ENCODE measurements at regions not wholly inside any gene's neighbourhood (a gene's known extent, or its start where the extent isn't known, plus 50 kb on each side); places are given as distances from the start of the nearest gene placed in this dataset.

DNA sequence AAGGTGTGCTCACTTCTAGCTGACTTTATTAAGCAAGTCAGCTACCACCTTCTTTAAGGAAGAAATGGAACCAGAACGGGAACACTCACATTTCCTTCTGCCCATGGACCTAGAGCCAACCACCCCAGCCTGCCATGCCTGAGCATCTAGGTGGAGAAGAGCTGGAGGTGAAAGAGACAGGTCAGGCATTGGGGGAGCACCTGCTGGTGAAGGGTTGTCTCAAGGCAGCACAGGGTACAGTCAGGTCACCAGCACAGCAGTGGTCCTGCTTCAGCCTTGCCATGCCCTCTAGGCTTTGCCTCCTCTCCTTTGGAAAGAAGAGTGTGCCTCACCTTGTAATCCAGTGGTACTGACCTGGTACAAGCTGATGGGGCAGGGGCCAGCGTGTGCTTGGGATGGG, 107.9 kb downstream of the KCNF1 start:
- Histone ChIP-seq H3F3A (replicated peaks; ENCODE audit: low read depth) (no peaks in the 10 kb centered on the region), H2AFZ (no peak overlapping the region), H3K79me2 (replicated peaks; ENCODE audit: insufficient read depth) (no peaks in the 10 kb centered on the region), H3K9me2 (ENCODE audit: insufficient read depth) (no peaks in the 10 kb centered on the region), H4K20me1 (replicated peaks; ENCODE audit: insufficient read depth) (no peaks in the 10 kb centered on the region), H3K27ac (ENCODE audit: low read depth) (no peak overlapping the region), H3K27me3 (ENCODE audit: insufficient read depth) (no peaks in the 10 kb centered on the region), H3K4me1 (ENCODE audit: insufficient read depth) (peaks cover 5% of the 10 kb centered on the region; the same call in 1 of the 2 replicates), H3K36me3 (ENCODE audit: insufficient read depth) (no peaks in the 10 kb centered on the region), H3K4me2 (no peak overlapping the region), H3K4me3 (no peak overlapping the region)
- ATAC-seq = no peak
- TF ChIP-seq ZNF114 (CRISPR knock-in tag; IDR thresholded peaks at IDR 0.05) = no peak
- TF ChIP-seq, protein P1, sequence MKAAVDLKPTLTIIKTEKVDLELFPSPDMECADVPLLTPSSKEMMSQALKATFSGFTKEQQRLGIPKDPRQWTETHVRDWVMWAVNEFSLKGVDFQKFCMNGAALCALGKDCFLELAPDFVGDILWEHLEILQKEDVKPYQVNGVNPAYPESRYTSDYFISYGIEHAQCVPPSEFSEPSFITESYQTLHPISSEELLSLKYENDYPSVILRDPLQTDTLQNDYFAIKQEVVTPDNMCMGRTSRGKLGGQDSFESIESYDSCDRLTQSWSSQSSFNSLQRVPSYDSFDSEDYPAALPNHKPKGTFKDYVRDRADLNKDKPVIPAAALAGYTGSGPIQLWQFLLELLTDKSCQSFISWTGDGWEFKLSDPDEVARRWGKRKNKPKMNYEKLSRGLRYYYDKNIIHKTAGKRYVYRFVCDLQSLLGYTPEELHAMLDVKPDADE (IDR thresholded peaks at IDR 0.05) = no peak
- TF ChIP-seq ZNF331 (CRISPR knock-in tag; IDR thresholded peaks at IDR 0.05; ENCODE audit: low read depth) = no peak
- no peak for TF ChIP-seq NANOG (IDR thresholded peaks at IDR 0.05; ENCODE audit: borderline replicate concordance)
- no peak for TF ChIP-seq STAT1 (IDR thresholded peaks at IDR 0.05; ENCODE audit: unreplicated experiment)
- TF ChIP-seq JUNB (IDR thresholded peaks at IDR 0.05; ENCODE audit: unreplicated experiment) = no peak
- no peak for TF ChIP-seq CREB1 (CRISPR knock-in tag; IDR thresholded peaks at IDR 0.05; ENCODE audit: low read depth)
- TF ChIP-seq, protein P2, sequence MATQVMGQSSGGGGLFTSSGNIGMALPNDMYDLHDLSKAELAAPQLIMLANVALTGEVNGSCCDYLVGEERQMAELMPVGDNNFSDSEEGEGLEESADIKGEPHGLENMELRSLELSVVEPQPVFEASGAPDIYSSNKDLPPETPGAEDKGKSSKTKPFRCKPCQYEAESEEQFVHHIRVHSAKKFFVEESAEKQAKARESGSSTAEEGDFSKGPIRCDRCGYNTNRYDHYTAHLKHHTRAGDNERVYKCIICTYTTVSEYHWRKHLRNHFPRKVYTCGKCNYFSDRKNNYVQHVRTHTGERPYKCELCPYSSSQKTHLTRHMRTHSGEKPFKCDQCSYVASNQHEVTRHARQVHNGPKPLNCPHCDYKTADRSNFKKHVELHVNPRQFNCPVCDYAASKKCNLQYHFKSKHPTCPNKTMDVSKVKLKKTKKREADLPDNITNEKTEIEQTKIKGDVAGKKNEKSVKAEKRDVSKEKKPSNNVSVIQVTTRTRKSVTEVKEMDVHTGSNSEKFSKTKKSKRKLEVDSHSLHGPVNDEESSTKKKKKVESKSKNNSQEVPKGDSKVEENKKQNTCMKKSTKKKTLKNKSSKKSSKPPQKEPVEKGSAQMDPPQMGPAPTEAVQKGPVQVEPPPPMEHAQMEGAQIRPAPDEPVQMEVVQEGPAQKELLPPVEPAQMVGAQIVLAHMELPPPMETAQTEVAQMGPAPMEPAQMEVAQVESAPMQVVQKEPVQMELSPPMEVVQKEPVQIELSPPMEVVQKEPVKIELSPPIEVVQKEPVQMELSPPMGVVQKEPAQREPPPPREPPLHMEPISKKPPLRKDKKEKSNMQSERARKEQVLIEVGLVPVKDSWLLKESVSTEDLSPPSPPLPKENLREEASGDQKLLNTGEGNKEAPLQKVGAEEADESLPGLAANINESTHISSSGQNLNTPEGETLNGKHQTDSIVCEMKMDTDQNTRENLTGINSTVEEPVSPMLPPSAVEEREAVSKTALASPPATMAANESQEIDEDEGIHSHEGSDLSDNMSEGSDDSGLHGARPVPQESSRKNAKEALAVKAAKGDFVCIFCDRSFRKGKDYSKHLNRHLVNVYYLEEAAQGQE (IDR thresholded peaks at IDR 0.05; ENCODE audit: unreplicated experiment) = no peak
- TF ChIP-seq, protein P3, sequence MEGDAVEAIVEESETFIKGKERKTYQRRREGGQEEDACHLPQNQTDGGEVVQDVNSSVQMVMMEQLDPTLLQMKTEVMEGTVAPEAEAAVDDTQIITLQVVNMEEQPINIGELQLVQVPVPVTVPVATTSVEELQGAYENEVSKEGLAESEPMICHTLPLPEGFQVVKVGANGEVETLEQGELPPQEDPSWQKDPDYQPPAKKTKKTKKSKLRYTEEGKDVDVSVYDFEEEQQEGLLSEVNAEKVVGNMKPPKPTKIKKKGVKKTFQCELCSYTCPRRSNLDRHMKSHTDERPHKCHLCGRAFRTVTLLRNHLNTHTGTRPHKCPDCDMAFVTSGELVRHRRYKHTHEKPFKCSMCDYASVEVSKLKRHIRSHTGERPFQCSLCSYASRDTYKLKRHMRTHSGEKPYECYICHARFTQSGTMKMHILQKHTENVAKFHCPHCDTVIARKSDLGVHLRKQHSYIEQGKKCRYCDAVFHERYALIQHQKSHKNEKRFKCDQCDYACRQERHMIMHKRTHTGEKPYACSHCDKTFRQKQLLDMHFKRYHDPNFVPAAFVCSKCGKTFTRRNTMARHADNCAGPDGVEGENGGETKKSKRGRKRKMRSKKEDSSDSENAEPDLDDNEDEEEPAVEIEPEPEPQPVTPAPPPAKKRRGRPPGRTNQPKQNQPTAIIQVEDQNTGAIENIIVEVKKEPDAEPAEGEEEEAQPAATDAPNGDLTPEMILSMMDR (conservative IDR thresholded peaks at IDR 0.05; ENCODE audit: low read depth in 2 of 2) = no peak
- TF ChIP-seq, protein P4, sequence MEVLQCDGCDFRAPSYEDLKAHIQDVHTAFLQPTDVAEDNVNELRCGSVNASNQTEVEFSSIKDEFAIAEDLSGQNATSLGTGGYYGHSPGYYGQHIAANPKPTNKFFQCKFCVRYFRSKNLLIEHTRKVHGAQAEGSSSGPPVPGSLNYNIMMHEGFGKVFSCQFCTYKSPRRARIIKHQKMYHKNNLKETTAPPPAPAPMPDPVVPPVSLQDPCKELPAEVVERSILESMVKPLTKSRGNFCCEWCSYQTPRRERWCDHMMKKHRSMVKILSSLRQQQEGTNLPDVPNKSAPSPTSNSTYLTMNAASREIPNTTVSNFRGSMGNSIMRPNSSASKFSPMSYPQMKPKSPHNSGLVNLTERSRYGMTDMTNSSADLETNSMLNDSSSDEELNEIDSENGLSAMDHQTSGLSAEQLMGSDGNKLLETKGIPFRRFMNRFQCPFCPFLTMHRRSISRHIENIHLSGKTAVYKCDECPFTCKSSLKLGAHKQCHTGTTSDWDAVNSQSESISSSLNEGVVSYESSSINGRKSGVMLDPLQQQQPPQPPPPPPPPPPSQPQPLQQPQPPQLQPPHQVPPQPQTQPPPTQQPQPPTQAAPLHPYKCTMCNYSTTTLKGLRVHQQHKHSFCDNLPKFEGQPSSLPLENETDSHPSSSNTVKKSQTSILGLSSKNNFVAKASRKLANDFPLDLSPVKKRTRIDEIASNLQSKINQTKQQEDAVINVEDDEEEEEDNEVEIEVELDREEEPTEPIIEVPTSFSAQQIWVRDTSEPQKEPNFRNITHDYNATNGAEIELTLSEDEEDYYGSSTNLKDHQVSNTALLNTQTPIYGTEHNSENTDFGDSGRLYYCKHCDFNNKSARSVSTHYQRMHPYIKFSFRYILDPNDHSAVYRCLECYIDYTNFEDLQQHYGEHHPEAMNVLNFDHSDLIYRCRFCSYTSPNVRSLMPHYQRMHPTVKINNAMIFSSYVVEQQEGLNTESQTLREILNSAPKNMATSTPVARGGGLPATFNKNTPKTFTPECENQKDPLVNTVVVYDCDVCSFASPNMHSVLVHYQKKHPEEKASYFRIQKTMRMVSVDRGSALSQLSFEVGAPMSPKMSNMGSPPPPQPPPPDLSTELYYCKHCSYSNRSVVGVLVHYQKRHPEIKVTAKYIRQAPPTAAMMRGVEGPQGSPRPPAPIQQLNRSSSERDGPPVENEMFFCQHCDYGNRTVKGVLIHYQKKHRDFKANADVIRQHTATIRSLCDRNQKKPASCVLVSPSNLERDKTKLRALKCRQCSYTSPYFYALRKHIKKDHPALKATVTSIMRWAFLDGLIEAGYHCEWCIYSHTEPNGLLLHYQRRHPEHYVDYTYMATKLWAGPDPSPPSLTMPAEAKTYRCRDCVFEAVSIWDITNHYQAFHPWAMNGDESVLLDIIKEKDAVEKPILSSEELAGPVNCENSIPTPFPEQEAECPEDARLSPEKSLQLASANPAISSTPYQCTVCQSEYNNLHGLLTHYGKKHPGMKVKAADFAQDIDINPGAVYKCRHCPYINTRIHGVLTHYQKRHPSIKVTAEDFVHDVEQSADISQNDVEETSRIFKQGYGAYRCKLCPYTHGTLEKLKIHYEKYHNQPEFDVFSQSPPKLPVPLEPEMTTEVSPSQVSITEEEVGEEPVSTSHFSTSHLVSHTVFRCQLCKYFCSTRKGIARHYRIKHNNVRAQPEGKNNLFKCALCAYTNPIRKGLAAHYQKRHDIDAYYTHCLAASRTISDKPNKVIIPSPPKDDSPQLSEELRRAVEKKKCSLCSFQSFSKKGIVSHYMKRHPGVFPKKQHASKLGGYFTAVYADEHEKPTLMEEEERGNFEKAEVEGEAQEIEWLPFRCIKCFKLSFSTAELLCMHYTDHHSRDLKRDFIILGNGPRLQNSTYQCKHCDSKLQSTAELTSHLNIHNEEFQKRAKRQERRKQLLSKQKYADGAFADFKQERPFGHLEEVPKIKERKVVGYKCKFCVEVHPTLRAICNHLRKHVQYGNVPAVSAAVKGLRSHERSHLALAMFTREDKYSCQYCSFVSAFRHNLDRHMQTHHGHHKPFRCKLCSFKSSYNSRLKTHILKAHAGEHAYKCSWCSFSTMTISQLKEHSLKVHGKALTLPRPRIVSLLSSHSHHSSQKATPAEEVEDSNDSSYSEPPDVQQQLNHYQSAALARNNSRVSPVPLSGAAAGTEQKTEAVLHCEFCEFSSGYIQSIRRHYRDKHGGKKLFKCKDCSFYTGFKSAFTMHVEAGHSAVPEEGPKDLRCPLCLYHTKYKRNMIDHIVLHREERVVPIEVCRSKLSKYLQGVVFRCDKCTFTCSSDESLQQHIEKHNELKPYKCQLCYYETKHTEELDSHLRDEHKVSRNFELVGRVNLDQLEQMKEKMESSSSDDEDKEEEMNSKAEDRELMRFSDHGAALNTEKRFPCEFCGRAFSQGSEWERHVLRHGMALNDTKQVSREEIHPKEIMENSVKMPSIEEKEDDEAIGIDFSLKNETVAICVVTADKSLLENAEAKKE (CRISPR knock-in tag; IDR thresholded peaks at IDR 0.05) = no peak
- TF ChIP-seq EZH2phosphoT487 (IDR thresholded peaks at IDR 0.05; ENCODE audit: unreplicated experiment) = no peak
- TF ChIP-seq POLR2AphosphoS5 (IDR thresholded peaks at IDR 0.05; ENCODE audit: low read depth) = no peak
- no peak for TF ChIP-seq EZH2 (IDR thresholded peaks at IDR 0.05; ENCODE audit: low read depth, unreplicated experiment)
- Mint-ChIP-seq H3K4me1 (peaks cover 19% of the 10 kb centered on the region), H3K27me3 (ENCODE audit: insufficient read depth, low read depth, poor library complexity) (peaks cover 3% of the 10 kb centered on the region), H3K27ac (no peak overlapping the region), H3K36me3 (ENCODE audit: low read depth) (no peaks in the 10 kb centered on the region; the same call in 2 of the 3 replicates), H3K9me3 (no peaks in the 10 kb centered on the region; the same call in 1 of the 3 replicates), H3K4me3 (no peak overlapping the region)
- DNase-seq (ENCODE audit: low spot score) = no peak

All from GM23338 (cell line).